Neutrophil (primary cell): ENCODE measurements at regions not wholly inside any gene's neighbourhood (a gene's known extent, or its start where the extent isn't known, plus 50 kb on each side); places are given as distances from the start of the nearest gene placed in this dataset.

Experiments used
- H3K27ac ChIP-seq: fragments of 200-600 bp; sonication (generic); 2 replicates; pipeline ENCODE4 v1.5.1; 2016; ENCODE audit warnings: mild to moderate bottlenecking, moderate library complexity
- H3K27me3 ChIP-seq: fragments of 200-600 bp; sonication (generic); 2 replicates; pipeline ENCODE4 v1.6.0; 2016; ENCODE audit warnings: mild to moderate bottlenecking
- H3K36me3 ChIP-seq: fragments of 200-600 bp; sonication (generic); 2 replicates; pipeline ENCODE4 v1.5.1; 2017
- H3K4me1 ChIP-seq, 2 experiments: fragments of 200-600 bp in 1 of 2; sonication (generic) in 1 of 2; 1 replicate in 1 of 2; 2 replicates in 1 of 2; pipeline versions ENCODE4 v1.5.1 to v1.6.1; 2013 to 2016; ENCODE audit warnings: low read depth in 1 of 2, low read length in 1 of 2, mild to moderate bottlenecking in 1 of 2, moderate library complexity in 1 of 2; ENCODE audit not compliant: control insufficient read depth in 1 of 2, insufficient read depth in 1 of 2
- H3K4me3 ChIP-seq, 2 experiments: fragments of 200-600 bp in 1 of 2; sonication (generic) in 1 of 2; 1 replicate in 1 of 2; 2 replicates in 1 of 2; pipeline ENCODE4 v1.5.1; 2013 to 2016; ENCODE audit warnings: low read depth in 1 of 2, low read length in 1 of 2, mild to moderate bottlenecking in 1 of 2, moderate library complexity in 1 of 2
- H3K9me3 ChIP-seq: fragments of 200-600 bp; sonication (generic); 2 replicates; pipeline ENCODE4 v1.5.1; 2016
- CTCF ChIP-seq: fragments of 200-600 bp; sonication (generic); IDR thresholded peaks from 2 replicates; pipeline ENCODE4 v1.5.1; 2016; ENCODE audit warnings: antibody characterized with exemption

GRCh38 chr5:158419186-158419585, 560.2 kb upstream of the CLINT1 start:
- no peak overlapping the region for H3K27ac ChIP-seq
- no peak for TF ChIP-seq CTCF
- H3K4me1 ChIP-seq: peaks cover 2% of the 10 kb centered on the region in 2 experiments
- H3K4me3 ChIP-seq: no peak overlapping the region
- no peaks in the 10 kb centered on the region for H3K36me3 ChIP-seq
- no peaks in the 10 kb centered on the region for H3K27me3 ChIP-seq
- no peaks in the 10 kb centered on the region for H3K9me3 ChIP-seq

DNA sequence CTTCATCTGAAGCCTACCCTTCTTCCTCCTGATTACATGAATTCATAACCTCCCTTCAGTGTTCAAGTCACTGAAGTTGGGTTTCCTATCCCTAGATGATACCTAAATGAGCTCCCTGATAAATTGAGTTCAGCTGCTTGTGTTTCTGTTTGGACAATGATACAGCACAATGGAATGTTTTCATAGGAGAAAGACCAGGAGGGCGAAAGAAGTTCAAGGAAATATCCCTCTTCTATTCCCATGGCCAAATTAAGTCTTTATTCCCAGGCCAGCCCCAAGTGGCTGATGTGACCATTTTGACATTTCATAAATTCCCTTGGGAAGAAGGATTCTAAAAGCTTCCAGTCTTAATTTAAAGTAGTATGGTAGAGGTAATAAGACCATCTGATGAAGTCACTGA, 555.8 kb upstream of the CLINT1 start:
- Histone ChIP-seq H3K9me3 (no peaks in the 10 kb centered on the region), H3K4me1 (peaks cover 31 to 35% of the 10 kb centered on the region in 2 experiments), H3K4me3 (no peak overlapping the region), H3K27ac (no peak overlapping the region), H3K27me3 (no peaks in the 10 kb centered on the region), H3K36me3 (no peaks in the 10 kb centered on the region)
- TF ChIP-seq CTCF: no peak

GRCh38 chr5:158414333-158414762, 555.4 kb upstream of the CLINT1 start:
- H3K4me3 ChIP-seq: no peak overlapping the region
- TF ChIP-seq CTCF: no peak

GRCh38 chr5:158413122-158413680, 554.3 kb upstream of the CLINT1 start:
- Histone ChIP-seq H3K36me3 (no peaks in the 10 kb centered on the region), H3K27ac (peak overlapping the region; percentile 81), H3K27me3 (no peaks in the 10 kb centered on the region), H3K9me3 (no peaks in the 10 kb centered on the region), H3K4me3 (no peak overlapping the region), H3K4me1 (peaks cover 31 to 39% of the 10 kb centered on the region in 2 experiments)
- TF ChIP-seq CTCF: no peak

More at GRCh38 chr5:158414333-158414762, 555.4 kb upstream of the CLINT1 start:
- Histone ChIP-seq H3K36me3 (no peaks in the 10 kb centered on the region), H3K4me1 (peaks cover 31 to 36% of the 10 kb centered on the region in 2 experiments), H3K27me3 (no peaks in the 10 kb centered on the region), H3K27ac (peak overlapping the region; percentile 81), H3K9me3 (no peaks in the 10 kb centered on the region)

DNA sequence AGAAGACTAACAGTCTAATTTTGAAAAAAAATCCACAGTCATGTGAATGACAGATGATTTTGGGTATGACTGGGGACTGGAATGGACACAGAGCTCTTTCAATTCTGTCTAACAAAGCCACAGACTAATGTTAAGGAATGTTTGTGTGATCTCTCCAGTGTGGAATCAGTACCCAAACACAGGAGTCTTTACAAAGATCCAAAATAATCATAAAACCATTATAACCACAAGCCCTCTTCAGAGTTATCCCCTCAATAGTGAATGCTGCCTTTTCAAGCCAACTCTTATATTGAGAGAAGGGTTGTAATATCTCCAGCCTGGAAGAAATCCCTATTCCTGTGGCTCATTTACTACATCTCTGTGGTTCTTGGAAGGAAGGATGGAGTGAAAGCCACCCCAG, 552.0 kb upstream of the CLINT1 start:
- no peak for TF ChIP-seq CTCF
- H3K36me3 ChIP-seq: no peaks in the 10 kb centered on the region
- peaks cover 42 to 55% of the 10 kb centered on the region in 2 experiments for H3K4me1 ChIP-seq
- no peaks in the 10 kb centered on the region for H3K9me3 ChIP-seq
- H3K27ac ChIP-seq: no peak overlapping the region
- H3K4me3 ChIP-seq: no peak overlapping the region
- H3K27me3 ChIP-seq: no peaks in the 10 kb centered on the region

GRCh38 chr5:158409507-158409906, 550.6 kb upstream of the CLINT1 start:
- Histone ChIP-seq H3K4me3 (no peak overlapping the region), H3K27me3 (no peaks in the 10 kb centered on the region), H3K9me3 (no peaks in the 10 kb centered on the region), H3K36me3 (no peaks in the 10 kb centered on the region), H3K27ac (no peak overlapping the region), H3K4me1 (peaks cover 42 to 55% of the 10 kb centered on the region in 2 experiments)
- no peak for TF ChIP-seq CTCF
